K562 (cell line): ENCODE measurements at regions not wholly inside any gene's neighbourhood (a gene's known extent, or its start where the extent isn't known, plus 50 kb on each side); places are given as distances from the start of the nearest gene placed in this dataset.
A peak's percentile ranks its signal among the peaks of the same experiment; 100 is the strongest.
"Not testable (repeated sequence)": the region's sequence is repeated elsewhere in the genome, so short reads cannot be mapped to it uniquely, and the experiment has no call there.

Experiments used
- ATAC-seq: fragments of 200-7000 bp; cut with Tn5 transposase; 3 replicates; pipeline ENCODE4 v1.9.1; 2020; ENCODE audit warnings: moderate library complexity
- BruUV-seq: library from RNA; stranded (reverse); fragments of 400-500 nt; replicated peaks from 2 replicates; lab custom pipeline; 2021; lab: Mats Ljungman, UMichigan
- CTCF ChIA-PET: fragments of 300-600 bp; formaldehyde crosslinking; extraction: SDS; loops from one replicate; lab custom pipeline; 2021; ENCODE audit warnings: low intra/inter-chr PET ratio; lab: Yijun Ruan, JAX
- POLR2A ChIA-PET: fragments of 300-600, 350-650 bp; sonication (Branson Sonifier 250); formaldehyde crosslinking; extraction: SDS; loops from one replicate; lab custom pipeline; 2021; ENCODE audit warnings: antibody characterized with exemption, inconsistent platforms; lab: Yijun Ruan, JAX
- DNase-seq, 4 experiments: peaks; one replicate each; pipeline versions ENCODE4 v3.0.0 to v3.0.0-alpha.2; 2011 to 2018; ENCODE audit warnings: low spot score in 3 of 4, mixed read lengths in 3 of 4; ENCODE audit errors: extremely low read depth in 1 of 4
- FAIRE-seq: peaks from 2 replicates; lab custom pipeline; 2011; peaks lifted over from hg19 to GRCh38; lab: Jason Lieb, UNC
- H2AFZ ChIP-seq: 2 replicates; pipeline ENCODE4 v1.6.0; 2011; ENCODE audit warnings: low read depth, low read length, control low read depth, inconsistent platforms
- H3K27ac ChIP-seq: fragments of 200-600 bp; 3 replicates; pipeline ENCODE4 v1.8.0; 2011; ENCODE audit warnings: low read depth, mild to moderate bottlenecking, control low read depth, inconsistent platforms, low read length, moderate library complexity, mixed read lengths; ENCODE audit errors: extremely low read depth
- H3K27me3 ChIP-seq, 2 experiments: fragments of 300-600 bp in 1 of 2; 2 replicates in 1 of 2; 3 replicates in 1 of 2; pipeline versions ENCODE4 v1.6.0 to v1.8.0; 2011; ENCODE audit warnings: inconsistent platforms in 2 of 2, low read length in 2 of 2, mild to moderate bottlenecking in 1 of 2, mixed read lengths in 1 of 2, moderate library complexity in 1 of 2; ENCODE audit not compliant: control insufficient read depth in 2 of 2, insufficient read depth in 2 of 2
- H3K36me3 ChIP-seq: fragments of 300-600 bp; 3 replicates; pipeline ENCODE4 v1.8.0; 2011; ENCODE audit warnings: mild to moderate bottlenecking, low read length, inconsistent platforms; ENCODE audit not compliant: control insufficient read depth, insufficient read depth
- H3K4me1 ChIP-seq, 2 experiments: fragments of 200-600 bp in 1 of 2; replicated peaks in 1 of 2; 2 replicates in 1 of 2; 3 replicates in 1 of 2; pipeline versions ENCODE4 v1.5.1 to v1.8.0; 2011; ENCODE audit warnings: inconsistent platforms in 2 of 2, low read length in 2 of 2, mild to moderate bottlenecking in 1 of 2, mixed read lengths in 1 of 2, moderate library complexity in 1 of 2; ENCODE audit not compliant: control insufficient read depth in 2 of 2, insufficient read depth in 2 of 2
- H3K4me2 ChIP-seq: 2 replicates; pipeline ENCODE4 v1.6.1; 2011; ENCODE audit warnings: low read length, control low read depth, inconsistent platforms, mixed read lengths; ENCODE audit not compliant: insufficient read depth
- H3K4me3 ChIP-seq: fragments of 200-600 bp; sonication (generic), shearing (Covaris generic); 2 replicates; pipeline ENCODE4 v1.5.1; 2016; ENCODE audit warnings: control low read depth, inconsistent platforms
- H3K79me2 ChIP-seq: fragments of 200-600 bp; 3 replicates; pipeline ENCODE4 v1.8.0; 2011; ENCODE audit warnings: low read length, inconsistent platforms; ENCODE audit not compliant: control insufficient read depth, insufficient read depth
- H3K9ac ChIP-seq, 2 experiments: 2 replicates each; pipeline versions ENCODE4 v1.6.0 to v1.6.1; 2011; ENCODE audit warnings: low read depth in 2 of 2, low read length in 2 of 2, control low read depth in 1 of 2, inconsistent platforms in 1 of 2, mild to moderate bottlenecking in 1 of 2, mixed read lengths in 1 of 2; ENCODE audit not compliant: insufficient read depth in 1 of 2
- H3K9me1 ChIP-seq: one replicate; pipeline ENCODE4 v1.6.0; 2011; ENCODE audit warnings: inconsistent platforms, mild to moderate bottlenecking, low read length, moderate library complexity; ENCODE audit not compliant: control insufficient read depth, insufficient read depth
- H3K9me3 ChIP-seq: replicated peaks from 2 replicates; pipeline ENCODE4 v1.5.1; 2011; ENCODE audit warnings: low read depth, low read length, inconsistent platforms; ENCODE audit not compliant: control insufficient read depth, insufficient read depth
- H4K20me1 ChIP-seq: replicated peaks from 2 replicates; pipeline ENCODE4 v1.6.1; 2011; ENCODE audit warnings: low read length, inconsistent platforms, mixed read lengths; ENCODE audit not compliant: control insufficient read depth, insufficient read depth
- WGBS: fragments of 100-300 bp; shearing (Covaris generic); methylation state at CpG from one replicate; pipeline ENCODE4 v1.1.6; 2016; ENCODE audit warnings: low coverage, mixed read lengths; ENCODE audit not compliant: insufficient coverage; ENCODE audit errors: missing lambda C conversion rate; 5-methylcytosine and 5-hydroxymethylcytosine counted together
- in situ Hi-C: fragments of 300-500 bp; cut with MboI; formaldehyde crosslinking; loops from 4 replicates; pipeline ENCODE4 v1.15.0; 2018; ENCODE audit warnings: inconsistent platforms, mixed read lengths
- intact Hi-C: fragments of 100-400 bp; cut with micrococcal nuclease; formaldehyde crosslinking; loops from 2 replicates; pipeline ENCODE4 v1.14.2; 2022

DNA sequence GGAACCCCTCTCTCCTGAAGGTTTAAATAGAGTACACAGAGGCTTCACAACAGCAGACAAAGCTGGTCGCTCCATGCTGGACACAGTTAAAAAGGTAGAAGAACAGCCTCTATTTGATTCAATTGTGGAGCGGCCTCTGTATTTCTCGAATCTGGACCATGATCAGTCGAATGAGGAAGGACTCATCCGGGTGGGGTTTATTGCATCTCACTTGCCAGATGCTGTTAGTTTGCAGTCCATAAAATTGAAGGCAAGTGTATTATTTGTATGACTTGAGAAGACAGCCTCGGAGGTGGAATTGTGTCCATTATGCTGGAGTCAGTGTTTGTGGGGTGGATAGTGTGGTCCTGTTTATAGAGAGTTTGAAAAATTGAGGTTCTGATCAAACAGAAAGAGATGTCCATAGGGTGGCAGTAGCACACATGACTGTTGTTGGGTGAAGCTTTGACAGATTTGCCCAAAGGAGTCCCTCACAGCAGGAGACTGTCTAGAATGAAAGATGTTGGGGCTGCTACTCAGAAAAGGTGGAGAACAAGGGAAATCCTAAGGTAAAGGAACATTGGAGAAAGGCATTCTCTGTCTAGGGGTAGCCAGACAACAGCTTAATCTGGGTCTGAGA lies 545.5 kb downstream of the RPIA start:
- intact Hi-C loops, in situ Hi-C loops, H3K4me3 ChIP-seq, POLR2A ChIA-PET, H3K9me1 ChIP-seq, H4K20me1 ChIP-seq, H3K4me2 ChIP-seq, H2AFZ ChIP-seq, H3K27me3 ChIP-seq, ATAC-seq, DNase-seq, BruUV-seq, H3K36me3 ChIP-seq, H3K9me3 ChIP-seq, CTCF ChIA-PET, H3K27ac ChIP-seq, H3K9ac ChIP-seq, H3K4me1 ChIP-seq, H3K79me2 ChIP-seq: not testable (repeated sequence)
- WGBS: no CpG with 5 or more reads among the region's 6 CpGs
- peak; percentile 61 for FAIRE-seq

DNA sequence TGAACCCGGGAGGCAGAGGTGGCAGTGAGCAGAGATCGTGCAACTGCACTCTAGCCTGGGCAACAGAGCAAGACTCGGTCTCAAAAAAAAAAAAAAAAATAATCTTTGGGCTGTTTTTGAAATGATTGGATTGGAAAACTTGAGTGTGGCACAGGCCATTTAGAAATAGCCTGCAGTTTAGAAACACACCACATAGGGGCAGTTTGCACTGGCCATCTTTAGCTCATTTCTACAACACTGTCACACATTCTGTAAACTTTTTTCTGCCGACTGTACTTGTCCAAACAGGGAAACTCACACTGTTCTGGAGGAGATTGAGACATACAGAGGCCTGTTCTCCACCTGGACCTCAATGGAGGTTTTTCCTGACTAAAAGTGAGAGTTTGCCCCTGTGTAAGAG lies 546.3 kb downstream of the RPIA start:
- H3K4me2 ChIP-seq, CTCF ChIA-PET, H3K9me3 ChIP-seq, DNase-seq, H3K4me1 ChIP-seq, H3K9ac ChIP-seq, BruUV-seq, H3K27me3 ChIP-seq, in situ Hi-C loops, H4K20me1 ChIP-seq, H2AFZ ChIP-seq, H3K9me1 ChIP-seq, POLR2A ChIA-PET, H3K4me3 ChIP-seq, H3K27ac ChIP-seq, intact Hi-C loops, H3K36me3 ChIP-seq, FAIRE-seq, H3K79me2 ChIP-seq: not testable (repeated sequence)
- no CpG with 5 or more reads among the region's 4 CpGs for WGBS
- ATAC-seq: peak; percentile 70; the same call in 2 of the 3 replicates
